DOHH2 (cell line): ENCODE measurements at regions not wholly inside any gene's neighbourhood (a gene's known extent, or its start where the extent isn't known, plus 50 kb on each side); places are given as distances from the start of the nearest gene placed in this dataset.
"Not testable (repeated sequence)": the region's sequence is repeated elsewhere in the genome, so short reads cannot be mapped to it uniquely, and the experiment has no call there.

Source experiments
- H3F3A ChIP-seq: fragments of 200-600 bp; sonication (generic), shearing (Covaris generic); 2 replicates; pipeline ENCODE4 v1.6.0; 2016; ENCODE audit warnings: antibody characterized with exemption, mild to moderate bottlenecking; ENCODE audit not compliant: control insufficient read depth, insufficient read depth
- H3K27ac ChIP-seq: fragments of 200-600 bp; sonication (generic); 2 replicates; pipeline ENCODE4 v1.5.1; 2014; ENCODE audit warnings: low read depth, mild to moderate bottlenecking, low read length, moderate library complexity
- H3K27me3 ChIP-seq: fragments of 200-600 bp; sonication (generic); 2 replicates; pipeline ENCODE4 v1.6.1; 2014; ENCODE audit warnings: mild to moderate bottlenecking, low read length, mixed read lengths; ENCODE audit not compliant: control insufficient read depth
- H3K36me3 ChIP-seq: fragments of 200-600 bp; sonication (generic); 2 replicates; pipeline ENCODE4 v1.6.1; 2014; ENCODE audit warnings: mild to moderate bottlenecking, low read length, moderate library complexity, mixed read lengths; ENCODE audit not compliant: control insufficient read depth
- H3K4me1 ChIP-seq: fragments of 200-600 bp; sonication (generic); 2 replicates; pipeline ENCODE4 v1.6.1; 2014; ENCODE audit warnings: mild to moderate bottlenecking, low read length, mixed read lengths; ENCODE audit not compliant: control insufficient read depth
- H3K4me2 ChIP-seq: fragments of 200-600 bp; sonication (generic); 2 replicates; pipeline ENCODE4 v1.6.0; 2014; ENCODE audit warnings: mild to moderate bottlenecking, low read length, moderate library complexity
- H3K4me3 ChIP-seq: fragments of 200-600 bp; sonication (generic); 2 replicates; pipeline ENCODE4 v1.5.1; 2014; ENCODE audit warnings: mild to moderate bottlenecking, low read length, mixed read lengths
- H3K79me2 ChIP-seq: fragments of 200-600 bp; sonication (generic); 2 replicates; pipeline ENCODE4 v1.6.1; 2014; ENCODE audit warnings: mild to moderate bottlenecking, low read length, mixed read lengths; ENCODE audit not compliant: control insufficient read depth
- H3K9me2 ChIP-seq: fragments of 200-600 bp; sonication (generic); replicated peaks from 2 replicates; pipeline ENCODE4 v1.6.1; 2014; ENCODE audit warnings: mild to moderate bottlenecking, low read length, mixed read lengths; ENCODE audit not compliant: control insufficient read depth
- H3K9me3 ChIP-seq: fragments of 200-600 bp; sonication (generic); 2 replicates; pipeline ENCODE4 v1.6.1; 2014; ENCODE audit warnings: antibody characterized with exemption, low read length, mixed read lengths; ENCODE audit not compliant: control insufficient read depth, insufficient read depth
- H4K20me1 ChIP-seq: fragments of 200-600 bp; sonication (generic); 2 replicates; pipeline ENCODE4 v1.6.0; 2014; ENCODE audit warnings: low read depth, mild to moderate bottlenecking, antibody characterized with exemption, low read length, moderate library complexity; ENCODE audit not compliant: control insufficient read depth, insufficient read depth
- CTCF ChIP-seq: fragments of 200-600 bp; sonication (generic); IDR thresholded peaks from one replicate; pipeline ENCODE4 v1.5.1; 2014; ENCODE audit warnings: antibody characterized with exemption, mild to moderate bottlenecking, low read depth, low read length; ENCODE audit not compliant: poor library complexity, severe bottlenecking
- EZH2phosphoT487 ChIP-seq: fragments of 200-600 bp; sonication (generic); IDR thresholded peaks from 2 replicates; pipeline ENCODE4 v1.6.1; 2017; ENCODE audit warnings: borderline replicate concordance, mild to moderate bottlenecking, antibody characterized with exemption, low read length, moderate library complexity, mixed read lengths

GRCh38 chr6:27752038-27752885 is 159.9 kb downstream of the OR2B2 start:
- Histone ChIP-seq H4K20me1 (no peaks in the 10 kb centered on the region), H3K9me3 (no peaks in the 10 kb centered on the region), H3K4me2 (peak overlapping the region; percentile 98), H3K4me3 (peak overlapping the region; percentile 100), H3F3A (peaks cover 16% of the 10 kb centered on the region), H3K27me3 (peaks cover 12% of the 10 kb centered on the region), H3K79me2 (no peaks in the 10 kb centered on the region), H3K9me2 (no peaks in the 10 kb centered on the region), H3K4me1 (peaks cover 20% of the 10 kb centered on the region), H3K36me3 (no peaks in the 10 kb centered on the region), H3K27ac (peak overlapping the region; percentile 52; the same call in 1 of the 2 replicates)
- TF ChIP-seq EZH2phosphoT487: no peak
- TF ChIP-seq CTCF: peak; percentile 73

- TF ChIP-seq EZH2phosphoT487: no peak
- TF ChIP-seq CTCF: no peak
- H3K4me1 ChIP-seq: 0 out of 2 replicates have a peak, but pooled peaks cover 4% of the 10 kb centered on the region
- no peaks in the 10 kb centered on the region for H3K36me3 ChIP-seq
- H3K9me3 ChIP-seq: no peaks in the 10 kb centered on the region
- no peak overlapping the region for H3K4me2 ChIP-seq
- H3K4me3 ChIP-seq: no peak overlapping the region
- H3K27ac ChIP-seq: no peak overlapping the region
- 0 out of 2 replicates have a peak, but pooled peaks cover 3% of the 10 kb centered on the region for H3F3A ChIP-seq
- no peaks in the 10 kb centered on the region for H3K79me2 ChIP-seq
- H3K27me3 ChIP-seq: no peaks in the 10 kb centered on the region
- no peaks in the 10 kb centered on the region for H3K9me2 ChIP-seq
- H4K20me1 ChIP-seq: no peaks in the 10 kb centered on the region
Measured at GRCh38 chr6:27748661-27749060, 163.5 kb downstream of the OR2B2 start.

- TF ChIP-seq CTCF (no peak), EZH2phosphoT487 (no peak)
- Histone ChIP-seq H3K4me2 (no peak overlapping the region), H3K9me2 (no peaks in the 10 kb centered on the region), H3K4me3 (no peak overlapping the region), H4K20me1 (no peaks in the 10 kb centered on the region), H3K27ac (no peak overlapping the region), H3K27me3 (no peaks in the 10 kb centered on the region), H3F3A (no peaks in the 10 kb centered on the region), H3K4me1 (0 out of 2 replicates have a peak, but pooled peaks cover 4% of the 10 kb centered on the region), H3K9me3 (no peaks in the 10 kb centered on the region), H3K36me3 (no peaks in the 10 kb centered on the region), H3K79me2 (no peaks in the 10 kb centered on the region)
Measured at GRCh38 chr6:27747637-27748036, 164.6 kb downstream of the OR2B2 start.

GRCh38 chr6:27746860-27747259 is 165.3 kb downstream of the OR2B2 start:
- not testable (repeated sequence) for H3K4me2 ChIP-seq, H3K4me1 ChIP-seq, H3K79me2 ChIP-seq, H3K27me3 ChIP-seq, H3K27ac ChIP-seq, H3K9me2 ChIP-seq, H3K36me3 ChIP-seq, H3K4me3 ChIP-seq, H3K9me3 ChIP-seq, H3F3A ChIP-seq, H4K20me1 ChIP-seq
